Activated CD4-positive, alpha-beta T cell treated with anti-CD3 and anti-CD28 coated beads, Interleukin-10, Interleukin-2, amounts not matched to agents 100 ng/mL and 50 ng/mL, durations not matched to agents 16 hours and 8 hours (primary cell): ENCODE measurements at regions not wholly inside any gene's neighbourhood (a gene's known extent, or its start where the extent isn't known, plus 50 kb on each side); places are given as distances from the start of the nearest gene placed in this dataset.

Experiments
- DNase-seq: peaks from one replicate; pipeline ENCODE4 v3.0.0-alpha.2; 2020

DNA sequence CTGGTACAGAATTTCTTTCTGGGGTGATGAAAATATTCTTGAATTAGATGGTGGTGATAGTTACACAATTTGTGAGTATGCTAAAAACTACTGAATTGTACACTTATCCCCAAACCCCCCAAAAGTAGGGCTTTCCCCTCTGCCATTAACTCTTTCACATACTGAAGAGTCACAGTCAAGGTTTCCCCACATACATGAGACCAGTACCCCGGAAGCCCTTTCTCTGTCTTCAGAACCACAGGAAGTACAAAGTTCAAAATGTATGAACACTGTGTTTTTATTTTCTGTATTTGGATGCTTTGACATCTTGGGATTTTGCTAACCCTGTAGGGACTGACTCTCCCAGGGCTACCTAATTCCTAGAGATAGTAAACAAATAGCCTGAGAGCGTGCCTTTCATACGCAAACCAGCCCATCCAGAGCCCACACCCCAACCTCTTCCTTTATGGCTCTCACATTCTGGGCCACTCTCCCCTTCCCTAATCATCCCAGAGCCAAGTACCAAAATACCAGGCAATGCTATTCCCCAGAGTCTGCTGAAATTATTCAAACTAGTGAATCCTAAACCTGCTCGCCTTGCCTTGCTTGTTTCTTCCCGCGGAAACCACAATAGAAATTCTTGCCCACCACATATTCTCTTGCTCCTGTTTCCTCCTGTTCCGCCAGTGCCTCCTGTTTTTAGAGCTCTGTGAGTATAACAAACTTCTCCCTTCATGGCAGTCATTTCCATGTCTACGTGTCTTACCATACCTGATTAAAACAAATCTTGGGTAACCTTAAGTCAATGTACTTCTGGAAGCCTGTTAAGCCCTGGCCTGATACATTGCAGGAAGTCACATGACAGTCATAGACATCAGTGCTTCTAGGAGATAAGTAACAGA lies 524.8 kb downstream of the FUT8 start:
- no peak for DNase-seq

DNA sequence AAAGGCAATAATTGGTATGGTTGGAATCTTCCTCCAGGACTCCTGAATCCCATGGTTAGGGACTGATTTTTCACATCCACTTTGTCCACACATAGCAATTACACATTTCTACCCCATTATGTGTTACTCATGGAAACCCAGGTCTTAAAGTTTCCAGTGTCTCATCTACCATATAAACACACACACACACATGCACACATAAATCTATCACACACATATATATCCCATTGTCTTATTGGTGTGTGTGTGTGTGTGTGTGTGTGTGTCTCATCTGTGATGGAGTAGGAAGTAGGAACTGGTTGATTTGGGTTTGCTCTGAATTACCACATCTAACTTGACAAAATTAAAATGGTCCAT lies 525.4 kb downstream of the FUT8 start:
- no peak for DNase-seq

DNA sequence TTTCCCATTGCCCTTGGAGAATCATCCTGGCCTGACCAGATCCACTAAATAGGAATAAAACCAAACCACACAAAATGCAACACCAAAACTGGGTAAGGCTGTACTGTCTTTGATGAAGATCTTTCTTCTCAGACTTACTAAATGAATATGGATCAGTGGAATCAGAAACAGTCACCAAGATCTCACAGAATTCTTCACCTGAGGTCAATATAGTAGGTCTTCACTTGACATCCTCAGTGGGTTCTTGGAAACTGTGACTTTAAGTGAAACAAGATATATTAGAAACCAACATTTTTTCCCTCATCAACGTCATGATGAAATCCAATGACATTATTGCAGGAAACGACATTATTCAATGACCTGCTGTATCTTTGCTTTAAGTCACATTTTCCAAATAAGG lies 526.2 kb downstream of the FUT8 start:
- DNase-seq = no peak

DNA sequence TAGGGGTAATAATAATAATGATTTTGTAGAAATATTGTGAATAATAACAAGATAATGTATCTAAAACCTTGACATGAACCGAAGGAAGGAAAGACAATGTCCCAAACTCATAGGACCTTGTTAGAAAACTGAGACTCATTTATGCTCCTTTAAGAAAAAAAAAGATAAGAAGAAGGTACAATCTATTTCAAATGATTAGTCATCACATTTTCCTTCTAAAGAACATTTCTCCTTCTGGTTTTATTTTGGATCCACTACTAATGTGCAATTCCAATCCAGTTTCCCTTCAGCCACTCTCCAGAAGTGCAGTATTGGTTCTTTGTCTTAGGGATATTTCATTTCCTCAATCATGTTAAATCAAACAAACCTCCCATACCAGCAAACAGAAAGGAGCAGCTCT lies 526.7 kb downstream of the FUT8 start:
- DNase-seq = no peak

DNA sequence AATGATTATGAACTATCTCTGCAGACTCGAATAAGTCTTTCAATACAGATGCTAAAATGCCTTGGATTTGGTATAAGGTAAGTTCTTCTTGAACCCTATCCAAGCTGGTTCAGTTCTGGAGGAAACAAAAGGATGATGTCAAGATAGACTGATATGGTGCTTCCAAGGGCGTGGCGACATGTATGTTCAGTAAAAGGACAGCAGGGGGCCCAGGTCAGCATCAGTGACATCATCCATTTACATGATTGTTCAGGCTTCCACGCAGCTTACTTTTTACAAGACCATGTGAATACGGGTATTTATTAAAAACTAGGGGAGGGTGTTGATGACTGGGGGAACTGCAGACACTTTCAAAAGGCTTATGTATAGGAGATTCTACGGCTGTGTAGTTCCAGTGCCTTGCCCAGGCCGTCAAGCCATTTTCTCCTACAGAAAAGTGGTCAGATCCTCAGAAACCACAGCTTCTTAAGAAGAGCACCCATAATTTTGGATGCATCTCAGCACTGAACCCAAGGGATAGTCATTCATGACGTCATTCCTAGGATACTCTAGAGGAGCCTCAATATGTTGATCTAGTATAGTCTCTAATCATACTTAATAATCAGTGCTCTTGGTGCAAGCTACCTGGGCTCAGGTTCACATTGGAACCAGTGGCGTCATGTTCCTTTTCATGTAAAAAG lies 527.7 kb downstream of the FUT8 start:
- DNase-seq = peak; percentile 22

DNA sequence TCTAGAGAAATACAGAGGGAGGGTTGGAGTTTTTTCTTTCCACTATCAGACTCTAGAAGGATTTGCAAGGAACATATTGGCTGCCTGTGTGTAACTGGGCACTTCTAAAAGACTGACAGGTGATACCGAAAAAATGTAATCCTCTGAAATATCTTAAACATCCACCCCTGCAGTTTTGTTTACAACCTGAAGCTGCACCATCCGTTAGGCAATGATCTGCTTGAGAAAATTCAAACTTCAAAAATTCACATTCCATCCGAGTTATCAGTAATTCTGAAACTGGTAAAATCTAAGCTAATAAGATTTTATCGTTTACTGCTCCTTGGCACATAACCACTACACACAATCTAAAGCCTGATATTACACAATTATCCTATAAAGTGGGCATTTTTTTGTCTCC lies 528.6 kb downstream of the FUT8 start:
- no peak for DNase-seq

DNA sequence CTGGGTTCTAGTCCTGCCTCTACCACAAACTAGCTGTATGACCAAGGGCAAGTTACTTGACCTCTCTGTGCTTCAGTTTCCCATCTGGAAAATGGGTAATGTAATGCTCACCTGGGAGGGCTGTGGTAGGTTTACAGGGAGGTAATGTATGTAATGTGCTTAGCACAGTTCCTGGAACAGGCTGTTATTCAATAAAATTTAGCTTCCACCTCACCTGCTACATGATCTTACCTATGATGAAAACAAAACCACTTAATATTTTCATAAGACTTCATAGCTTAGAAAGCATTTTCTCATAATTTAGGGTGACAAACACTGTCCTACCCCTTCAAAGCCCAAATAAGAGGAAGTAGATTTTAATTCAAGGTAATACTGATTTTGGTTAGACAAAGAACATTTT lies 530.6 kb downstream of the FUT8 start:
- DNase-seq = no peak

DNA sequence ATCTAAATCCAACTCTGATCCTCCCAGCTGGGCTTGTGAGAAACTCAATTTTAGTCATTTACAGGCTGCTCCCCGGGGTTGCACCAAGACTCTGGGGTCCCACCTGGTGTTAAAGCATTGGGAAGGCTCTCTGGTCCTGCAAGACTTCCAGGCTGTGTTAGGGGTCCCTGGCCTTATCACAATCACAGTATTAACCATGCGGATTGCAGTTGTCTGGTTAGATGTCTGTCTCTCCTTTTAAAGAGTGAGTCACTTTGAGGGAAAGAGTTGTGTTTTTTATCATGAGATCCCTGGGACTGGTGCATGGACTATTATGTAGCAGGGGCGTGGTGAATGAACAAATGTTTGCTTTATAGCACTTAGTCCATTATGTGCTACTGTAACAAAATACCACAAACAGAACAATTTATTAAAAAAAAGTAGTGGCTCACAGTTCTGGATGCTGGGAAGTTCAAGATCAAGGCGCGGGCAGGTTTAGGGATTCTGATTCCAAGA lies 531.4 kb downstream of the FUT8 start:
- no peak for DNase-seq

DNA sequence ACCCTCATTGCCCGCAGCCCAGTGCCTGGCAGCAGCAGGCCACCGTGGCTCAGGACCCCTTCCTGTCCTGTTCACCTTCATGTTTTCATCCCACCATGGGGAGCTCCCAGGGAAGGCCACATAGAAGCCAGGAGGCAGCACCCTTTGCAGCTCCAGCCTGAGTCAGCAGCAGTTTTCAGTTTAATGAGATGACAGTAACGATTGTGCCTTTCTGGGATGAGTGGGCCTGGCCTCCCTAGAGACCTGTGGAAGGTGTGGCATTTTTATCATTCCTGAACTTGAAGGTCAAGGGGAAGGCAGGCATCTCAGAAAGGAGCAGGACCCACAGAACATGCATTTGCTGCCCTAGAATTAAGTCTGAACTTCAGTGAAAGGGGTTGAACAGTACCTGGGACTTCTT lies 532.8 kb downstream of the FUT8 start:
- no peak for DNase-seq

DNA sequence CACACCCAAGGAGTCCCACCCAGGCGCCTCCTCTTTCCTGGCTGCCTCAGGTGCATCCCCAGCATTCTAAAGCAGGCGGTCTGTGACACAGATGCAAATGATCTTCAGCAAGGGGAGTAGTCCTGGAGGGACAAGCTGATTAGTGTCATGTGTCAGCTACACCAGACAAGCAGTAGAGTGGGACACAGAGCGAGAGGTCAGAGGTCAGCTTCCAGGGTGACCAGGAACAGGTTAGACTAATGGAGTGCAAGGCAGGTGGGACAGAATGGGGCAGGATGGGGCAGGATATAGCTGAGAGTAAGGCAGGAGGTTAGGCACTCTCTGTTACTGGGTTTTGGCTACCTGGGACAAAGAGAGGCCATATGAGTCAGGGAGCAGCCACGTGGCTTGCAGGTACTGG lies 534.0 kb downstream of the FUT8 start:
- DNase-seq = no peak

DNA sequence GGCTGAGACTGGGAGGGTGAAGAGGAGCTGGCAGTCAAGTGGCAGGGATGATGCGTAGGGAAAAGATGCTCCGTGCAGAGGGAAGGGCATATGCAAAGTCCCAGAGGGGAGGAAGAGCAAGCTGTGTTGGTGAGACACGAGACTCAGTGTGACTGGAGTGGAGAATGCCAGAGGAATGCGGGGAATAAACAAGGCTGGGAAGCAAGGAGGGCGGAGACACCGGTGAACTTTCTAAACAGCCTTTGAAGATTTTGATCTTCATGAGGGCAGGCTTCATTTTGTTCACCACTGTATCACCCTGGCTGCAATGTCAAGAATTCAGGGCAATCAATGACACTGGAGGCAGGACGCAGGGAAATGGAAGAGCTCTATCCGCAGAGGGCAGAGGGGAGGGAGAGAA lies 535.8 kb downstream of the FUT8 start:
- no peak for DNase-seq

DNA sequence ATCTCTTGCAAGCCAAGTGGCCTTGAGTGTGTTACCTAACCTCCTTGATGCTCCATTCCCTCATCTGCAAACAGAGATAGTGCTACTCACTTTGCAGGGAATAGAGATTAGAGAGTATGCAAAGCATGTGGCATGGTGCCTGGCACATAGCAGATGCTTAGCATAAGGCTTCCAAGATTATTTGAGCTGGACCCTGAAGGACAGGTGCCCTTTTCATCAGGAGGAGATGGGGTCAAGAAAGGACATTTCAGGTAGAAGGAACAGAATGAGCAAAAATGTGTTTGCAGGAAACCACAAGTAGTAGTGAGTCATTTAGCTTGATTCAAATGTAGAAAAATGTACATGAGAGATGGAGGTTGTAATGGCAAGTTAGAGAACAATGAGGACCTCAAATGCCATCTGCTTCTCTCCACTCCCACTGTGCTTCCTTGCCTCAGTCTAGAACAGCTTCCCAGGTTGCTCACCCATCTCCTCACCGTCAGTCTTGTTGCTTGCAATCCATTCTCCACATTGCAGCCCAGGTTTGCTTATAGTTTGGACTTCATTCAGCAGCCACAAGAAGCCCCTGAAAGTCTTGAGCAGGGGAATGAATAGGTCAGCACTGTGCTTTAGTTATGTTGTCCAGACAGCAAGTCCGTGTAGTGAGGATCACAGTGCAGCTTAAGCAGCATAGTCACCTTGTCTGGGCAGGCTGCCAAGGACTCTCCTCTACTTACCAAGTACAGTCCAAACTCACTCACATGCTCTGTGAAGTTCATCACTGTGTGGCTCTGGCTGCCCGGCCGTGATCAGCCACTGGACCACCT lies 536.3 kb upstream of the CCDC196 start:
- DNase-seq = peak; percentile 65

DNA sequence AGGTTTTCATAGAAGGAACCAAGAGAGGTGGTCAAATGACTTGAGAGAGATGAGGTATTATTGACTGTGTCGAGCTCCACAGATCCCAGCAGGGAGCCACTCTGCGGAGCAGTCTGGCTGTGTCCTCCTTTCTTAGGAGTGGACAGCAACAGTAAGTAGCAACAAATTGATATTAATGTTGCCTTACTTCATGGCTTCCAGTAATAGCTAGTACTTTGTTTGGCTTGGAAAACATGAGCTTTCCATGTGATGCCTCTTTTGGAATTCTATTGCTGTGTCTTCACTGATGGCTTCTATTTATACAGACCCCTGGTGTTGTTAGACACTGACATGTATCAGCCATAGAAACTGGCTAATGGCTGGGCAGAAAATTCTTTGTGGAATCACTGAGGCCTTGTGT lies 531.2 kb upstream of the CCDC196 start:
- no peak for DNase-seq

DNA sequence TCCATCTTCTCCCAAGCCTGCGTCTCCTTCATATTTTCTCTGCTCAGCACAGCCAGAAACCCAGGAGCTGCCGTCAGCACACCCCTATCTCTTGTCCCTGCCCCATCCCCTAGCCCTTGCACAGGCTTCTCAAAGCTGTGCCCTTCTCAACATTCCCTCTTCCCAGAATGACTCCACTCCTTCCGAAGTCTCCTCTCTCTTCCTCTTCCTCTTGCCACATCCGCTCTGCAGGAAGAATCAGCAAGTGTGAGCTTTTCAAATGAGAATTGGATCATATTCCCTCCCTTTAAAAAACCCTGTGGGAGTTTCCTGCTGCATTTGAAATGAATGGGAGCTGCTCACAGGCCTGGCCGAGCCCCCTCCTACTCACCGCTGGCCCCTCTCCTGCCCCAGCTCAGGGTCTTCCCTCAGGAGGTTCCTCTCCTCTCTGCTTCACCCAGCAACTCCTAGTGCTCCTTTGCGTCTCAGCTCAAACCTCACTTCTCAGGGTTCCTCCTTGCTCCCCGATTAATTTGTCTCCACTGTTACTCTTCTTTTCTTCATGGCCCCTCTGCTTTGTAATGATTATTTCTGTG lies 528.5 kb upstream of the CCDC196 start:
- DNase-seq = no peak

DNA sequence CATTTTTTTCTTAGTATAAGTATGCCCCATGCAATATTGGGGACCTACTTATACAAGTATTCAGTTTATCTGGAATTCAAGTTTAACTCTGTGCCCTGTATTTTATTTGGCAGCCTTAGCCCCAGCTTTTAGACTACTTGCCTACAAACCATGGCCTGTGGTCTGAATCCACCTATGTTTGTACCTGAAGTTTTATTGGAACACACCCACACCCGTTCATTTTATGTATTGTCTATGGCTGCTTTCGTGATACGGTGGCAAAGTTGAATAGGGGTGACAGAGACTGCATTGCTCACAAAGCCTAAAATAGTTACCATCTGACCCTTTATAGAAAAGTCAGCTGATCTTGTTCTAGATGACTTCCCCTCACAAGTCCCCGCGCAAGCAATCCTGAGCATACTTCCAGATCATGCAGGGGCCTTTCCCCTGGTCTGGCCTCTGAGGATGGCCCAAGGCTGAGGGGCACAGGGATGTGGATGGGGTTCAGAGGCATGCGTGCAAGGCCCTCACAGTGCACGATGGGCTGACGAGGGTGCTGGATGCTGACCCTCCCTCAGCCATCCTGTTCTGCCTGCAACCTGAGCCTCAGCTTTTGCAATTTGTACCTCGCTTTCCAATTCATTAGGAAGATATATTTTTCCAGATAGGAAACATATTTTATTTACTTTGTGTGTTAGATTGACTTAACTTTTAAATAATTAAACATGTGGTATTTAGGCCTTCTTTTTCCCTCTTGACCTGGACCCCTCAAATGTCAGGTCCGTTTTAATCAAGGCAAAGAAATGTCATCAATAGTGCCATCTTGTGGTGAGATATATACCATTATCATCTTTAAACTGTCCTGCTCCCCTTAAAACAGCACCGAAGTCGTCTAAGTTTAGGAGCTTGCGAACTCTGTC lies 527.3 kb upstream of the CCDC196 start:
- peak; percentile 53 for DNase-seq

DNA sequence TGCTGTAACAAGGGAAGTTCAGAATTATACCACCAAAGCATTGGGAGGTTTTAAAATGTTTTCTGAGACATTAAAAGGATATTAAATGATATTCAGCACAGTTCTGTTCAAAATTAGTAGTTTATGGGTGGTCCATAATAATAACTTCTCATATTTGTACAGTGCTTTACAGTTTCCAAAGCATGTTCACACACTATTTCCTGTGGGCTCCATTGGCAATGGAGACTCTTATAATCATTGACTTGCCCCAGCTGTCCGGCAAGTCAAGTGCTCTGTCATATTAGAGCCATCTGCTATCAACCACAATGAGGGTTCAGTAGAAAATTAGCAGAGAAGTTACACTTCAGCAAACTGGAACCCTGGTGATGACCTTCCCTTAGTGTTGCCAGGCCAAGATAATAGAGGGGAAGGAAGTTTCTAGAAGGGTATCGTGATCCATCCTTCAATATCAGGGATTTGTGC lies 526.6 kb upstream of the CCDC196 start:
- no peak for DNase-seq

DNA sequence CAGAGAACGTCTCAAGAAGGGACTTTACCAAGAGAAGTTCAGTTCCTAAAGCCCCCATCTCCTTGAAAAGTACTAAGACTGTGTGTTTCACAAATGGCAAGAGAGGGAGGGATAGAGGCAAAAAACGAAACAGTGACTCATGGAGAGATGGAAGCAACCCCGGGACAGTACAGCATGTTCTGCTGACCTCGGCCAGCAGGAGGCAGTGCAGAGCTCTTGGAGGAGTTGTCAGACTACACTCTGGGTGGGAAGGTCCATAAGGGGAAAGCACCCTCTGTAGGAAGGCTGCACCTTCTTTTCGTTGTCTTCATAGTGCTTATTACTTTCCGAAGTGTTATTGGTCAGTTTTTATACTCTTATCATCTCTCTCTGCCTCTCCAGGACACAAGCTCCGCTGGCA lies 525.2 kb upstream of the CCDC196 start:
- peak; percentile 75 for DNase-seq

DNA sequence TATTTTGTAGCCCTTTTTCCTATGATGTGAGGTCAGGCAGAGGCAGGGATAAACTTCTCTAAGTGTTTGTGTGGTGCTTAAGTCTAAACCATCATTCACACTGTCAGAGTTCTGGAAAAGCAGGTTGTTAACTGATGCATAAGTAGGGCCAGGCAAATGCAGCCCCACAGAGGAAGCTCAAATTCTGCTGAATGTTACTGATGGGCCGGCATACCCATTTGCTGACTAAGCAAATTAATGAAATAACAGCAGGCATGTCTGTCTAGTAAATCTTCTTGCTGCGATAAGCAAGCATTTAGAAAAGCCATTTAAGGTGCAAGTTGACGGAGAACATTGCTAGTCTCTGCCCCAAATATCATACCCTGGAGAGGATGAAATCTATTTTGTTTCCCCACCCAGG lies 523.2 kb upstream of the CCDC196 start:
- DNase-seq = no peak

DNA sequence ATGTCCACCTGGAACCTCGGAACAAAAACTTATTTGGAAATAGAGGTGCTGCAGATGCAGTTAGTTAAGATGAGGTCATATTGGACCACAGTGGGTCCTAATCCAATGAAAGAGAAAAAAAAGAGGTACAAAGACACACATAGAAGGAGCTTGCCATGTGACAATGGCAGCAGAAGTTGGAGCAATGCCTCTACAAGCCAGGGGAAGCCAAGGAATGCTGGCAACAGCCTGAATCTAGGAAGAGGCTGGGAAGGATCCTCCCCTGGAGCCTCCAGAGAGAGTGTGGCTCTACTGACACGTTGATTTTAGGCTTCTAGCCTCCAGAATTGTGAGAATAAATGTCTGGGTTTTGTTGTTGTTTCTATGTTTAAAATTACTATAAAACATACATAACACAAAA lies 521.8 kb upstream of the CCDC196 start:
- no peak for DNase-seq

DNA sequence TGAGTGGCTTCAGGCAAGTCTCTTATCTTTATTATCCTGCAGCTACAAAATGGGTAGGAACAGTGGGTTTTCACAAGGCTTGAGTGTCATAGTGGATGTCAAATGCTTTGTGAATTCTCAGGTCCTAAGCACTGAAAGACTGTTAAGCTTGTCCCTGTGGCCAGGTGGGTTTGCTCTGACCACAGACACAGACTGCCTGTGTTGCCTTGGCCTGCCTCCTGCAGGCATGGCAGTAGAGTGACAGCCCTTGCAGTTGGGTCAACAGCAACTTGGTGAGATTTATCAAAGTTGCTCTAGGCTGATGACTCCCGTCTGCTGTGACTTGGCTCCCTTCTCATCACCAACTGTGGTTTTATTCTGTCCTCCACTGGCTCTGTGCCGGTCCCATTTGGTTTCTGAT lies 520.0 kb upstream of the CCDC196 start:
- no peak for DNase-seq

DNA sequence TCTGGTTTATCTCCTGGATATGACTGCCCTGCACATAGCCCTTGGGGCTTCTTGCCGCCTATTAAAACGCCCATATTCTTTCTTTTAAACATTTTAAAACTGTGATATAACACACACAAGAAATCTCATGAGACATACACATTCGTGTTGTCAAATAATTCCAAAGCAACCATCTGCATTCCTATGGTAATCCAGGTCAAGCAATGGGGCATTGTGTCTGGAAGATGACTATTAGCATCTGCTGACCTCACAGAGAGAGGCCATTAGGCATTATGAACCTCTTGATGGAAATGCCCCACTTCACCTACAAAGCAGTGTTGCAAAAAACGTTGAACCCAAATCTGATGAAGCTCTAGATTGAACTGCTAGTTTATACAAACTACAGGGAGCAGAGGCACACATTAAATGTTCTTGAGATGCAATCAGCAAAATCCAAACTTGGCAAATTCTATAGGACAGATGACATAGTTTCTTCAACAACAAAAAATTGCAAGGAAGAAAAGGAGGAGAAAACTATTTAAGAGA lies 513.8 kb upstream of the CCDC196 start:
- DNase-seq = no peak

DNA sequence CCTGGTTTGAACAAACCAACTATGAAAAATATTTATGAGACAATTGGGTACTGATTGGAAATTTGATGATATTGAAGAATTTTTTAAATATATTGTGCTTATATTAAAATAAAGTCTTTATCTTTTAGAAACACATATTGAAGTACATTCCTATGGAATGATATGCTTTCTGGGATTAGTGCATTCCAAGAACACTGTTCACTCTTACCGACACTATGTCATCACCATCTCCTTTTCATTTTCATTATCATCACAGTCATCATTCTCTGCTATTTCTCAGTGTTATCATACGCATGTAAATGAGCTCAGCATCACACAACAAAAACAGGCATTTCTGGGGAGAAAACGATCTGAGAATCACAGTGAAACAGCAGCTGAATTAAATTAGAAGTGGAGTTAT lies 513.3 kb upstream of the CCDC196 start:
- DNase-seq = no peak
